ENCODE measurements at regions not wholly inside any gene's neighbourhood (a gene's known extent, or its start where the extent isn't known, plus 50 kb on each side); places are given as distances from the start of the nearest gene placed in this dataset.

DNA sequence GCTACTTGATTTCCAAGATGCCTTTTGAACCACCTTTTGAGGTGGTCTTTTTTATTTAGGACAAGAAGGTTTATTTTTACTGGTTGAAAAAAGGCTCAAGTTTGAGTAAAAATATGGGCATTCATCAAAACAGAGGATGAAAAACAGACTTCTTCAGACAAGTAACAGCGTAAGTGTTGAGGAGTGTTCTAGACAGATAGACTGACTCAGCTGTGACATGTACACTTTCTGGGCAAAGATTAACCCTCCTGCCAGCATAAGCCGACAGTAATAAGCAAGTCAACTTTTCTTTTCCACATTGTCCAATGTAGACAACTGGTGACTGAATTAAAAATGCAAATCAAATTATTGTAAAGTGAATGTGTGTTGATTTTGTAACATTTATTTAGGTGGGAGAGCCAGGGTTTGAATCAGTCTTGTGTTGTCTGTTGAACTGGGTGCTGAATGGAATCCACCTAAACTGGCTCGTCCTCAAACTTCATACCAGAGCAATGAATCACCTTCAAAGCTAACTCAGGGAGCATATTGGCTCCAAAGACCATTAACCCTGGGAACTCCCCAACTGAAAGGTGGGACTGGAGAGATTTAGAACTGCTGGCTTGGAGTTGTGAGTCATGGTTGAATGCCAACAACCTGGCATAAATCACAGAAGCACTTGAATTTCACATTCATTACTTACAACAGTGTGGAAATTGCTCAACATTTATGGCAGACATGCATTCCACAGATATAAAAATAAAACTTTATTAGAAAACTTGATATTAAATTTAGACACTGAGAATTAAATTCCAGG lies 377.0 kb downstream of the ETS1 start:
- Histone ChIP-seq H3K27me3 (ENCODE audit: insufficient read depth) (no peaks in the 10 kb centered on the region), H3K4me2 (no peak overlapping the region), H4K20me1 (replicated peaks; ENCODE audit: insufficient read depth) (no peaks in the 10 kb centered on the region), H2AFZ (no peak overlapping the region), H3K36me3 (ENCODE audit: insufficient read depth) (no peaks in the 10 kb centered on the region), H3K4me1 (ENCODE audit: insufficient read depth) (no peaks in the 10 kb centered on the region), H3K4me3 (no peak overlapping the region), H3K79me2 (replicated peaks; ENCODE audit: insufficient read depth) (no peaks in the 10 kb centered on the region), H3F3A (replicated peaks; ENCODE audit: low read depth) (no peaks in the 10 kb centered on the region), H3K9me2 (ENCODE audit: insufficient read depth) (peaks cover 11% of the 10 kb centered on the region; the same call in 1 of the 2 replicates), H3K27ac (ENCODE audit: low read depth) (no peak overlapping the region)
- ATAC-seq: peak; percentile 33; the same call in 1 of the 3 replicates
- Mint-ChIP-seq H3K4me3 (no peak overlapping the region), H3K4me1 (no peaks in the 10 kb centered on the region; the same call in 2 of the 3 replicates), H3K36me3 (ENCODE audit: low read depth) (peaks cover 12% of the 10 kb centered on the region; the same call in 2 of the 3 replicates), H3K9me3 (peaks cover 14% of the 10 kb centered on the region; the same call in 2 of the 3 replicates), H3K27me3 (ENCODE audit: insufficient read depth, low read depth, poor library complexity) (peaks cover 3% of the 10 kb centered on the region), H3K27ac (no peak overlapping the region)
- DNase-seq (ENCODE audit: low spot score): peak; percentile 47
- TF ChIP-seq NANOG (IDR thresholded peaks at IDR 0.05; ENCODE audit: borderline replicate concordance): no peak
- no peak for TF ChIP-seq CREB1 (CRISPR knock-in tag; IDR thresholded peaks at IDR 0.05; ENCODE audit: low read depth)
- no peak for TF ChIP-seq ZNF331 (CRISPR knock-in tag; IDR thresholded peaks at IDR 0.05; ENCODE audit: low read depth)
- TF ChIP-seq, protein P1, sequence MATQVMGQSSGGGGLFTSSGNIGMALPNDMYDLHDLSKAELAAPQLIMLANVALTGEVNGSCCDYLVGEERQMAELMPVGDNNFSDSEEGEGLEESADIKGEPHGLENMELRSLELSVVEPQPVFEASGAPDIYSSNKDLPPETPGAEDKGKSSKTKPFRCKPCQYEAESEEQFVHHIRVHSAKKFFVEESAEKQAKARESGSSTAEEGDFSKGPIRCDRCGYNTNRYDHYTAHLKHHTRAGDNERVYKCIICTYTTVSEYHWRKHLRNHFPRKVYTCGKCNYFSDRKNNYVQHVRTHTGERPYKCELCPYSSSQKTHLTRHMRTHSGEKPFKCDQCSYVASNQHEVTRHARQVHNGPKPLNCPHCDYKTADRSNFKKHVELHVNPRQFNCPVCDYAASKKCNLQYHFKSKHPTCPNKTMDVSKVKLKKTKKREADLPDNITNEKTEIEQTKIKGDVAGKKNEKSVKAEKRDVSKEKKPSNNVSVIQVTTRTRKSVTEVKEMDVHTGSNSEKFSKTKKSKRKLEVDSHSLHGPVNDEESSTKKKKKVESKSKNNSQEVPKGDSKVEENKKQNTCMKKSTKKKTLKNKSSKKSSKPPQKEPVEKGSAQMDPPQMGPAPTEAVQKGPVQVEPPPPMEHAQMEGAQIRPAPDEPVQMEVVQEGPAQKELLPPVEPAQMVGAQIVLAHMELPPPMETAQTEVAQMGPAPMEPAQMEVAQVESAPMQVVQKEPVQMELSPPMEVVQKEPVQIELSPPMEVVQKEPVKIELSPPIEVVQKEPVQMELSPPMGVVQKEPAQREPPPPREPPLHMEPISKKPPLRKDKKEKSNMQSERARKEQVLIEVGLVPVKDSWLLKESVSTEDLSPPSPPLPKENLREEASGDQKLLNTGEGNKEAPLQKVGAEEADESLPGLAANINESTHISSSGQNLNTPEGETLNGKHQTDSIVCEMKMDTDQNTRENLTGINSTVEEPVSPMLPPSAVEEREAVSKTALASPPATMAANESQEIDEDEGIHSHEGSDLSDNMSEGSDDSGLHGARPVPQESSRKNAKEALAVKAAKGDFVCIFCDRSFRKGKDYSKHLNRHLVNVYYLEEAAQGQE (IDR thresholded peaks at IDR 0.05; ENCODE audit: unreplicated experiment): no peak
- TF ChIP-seq, protein P2, sequence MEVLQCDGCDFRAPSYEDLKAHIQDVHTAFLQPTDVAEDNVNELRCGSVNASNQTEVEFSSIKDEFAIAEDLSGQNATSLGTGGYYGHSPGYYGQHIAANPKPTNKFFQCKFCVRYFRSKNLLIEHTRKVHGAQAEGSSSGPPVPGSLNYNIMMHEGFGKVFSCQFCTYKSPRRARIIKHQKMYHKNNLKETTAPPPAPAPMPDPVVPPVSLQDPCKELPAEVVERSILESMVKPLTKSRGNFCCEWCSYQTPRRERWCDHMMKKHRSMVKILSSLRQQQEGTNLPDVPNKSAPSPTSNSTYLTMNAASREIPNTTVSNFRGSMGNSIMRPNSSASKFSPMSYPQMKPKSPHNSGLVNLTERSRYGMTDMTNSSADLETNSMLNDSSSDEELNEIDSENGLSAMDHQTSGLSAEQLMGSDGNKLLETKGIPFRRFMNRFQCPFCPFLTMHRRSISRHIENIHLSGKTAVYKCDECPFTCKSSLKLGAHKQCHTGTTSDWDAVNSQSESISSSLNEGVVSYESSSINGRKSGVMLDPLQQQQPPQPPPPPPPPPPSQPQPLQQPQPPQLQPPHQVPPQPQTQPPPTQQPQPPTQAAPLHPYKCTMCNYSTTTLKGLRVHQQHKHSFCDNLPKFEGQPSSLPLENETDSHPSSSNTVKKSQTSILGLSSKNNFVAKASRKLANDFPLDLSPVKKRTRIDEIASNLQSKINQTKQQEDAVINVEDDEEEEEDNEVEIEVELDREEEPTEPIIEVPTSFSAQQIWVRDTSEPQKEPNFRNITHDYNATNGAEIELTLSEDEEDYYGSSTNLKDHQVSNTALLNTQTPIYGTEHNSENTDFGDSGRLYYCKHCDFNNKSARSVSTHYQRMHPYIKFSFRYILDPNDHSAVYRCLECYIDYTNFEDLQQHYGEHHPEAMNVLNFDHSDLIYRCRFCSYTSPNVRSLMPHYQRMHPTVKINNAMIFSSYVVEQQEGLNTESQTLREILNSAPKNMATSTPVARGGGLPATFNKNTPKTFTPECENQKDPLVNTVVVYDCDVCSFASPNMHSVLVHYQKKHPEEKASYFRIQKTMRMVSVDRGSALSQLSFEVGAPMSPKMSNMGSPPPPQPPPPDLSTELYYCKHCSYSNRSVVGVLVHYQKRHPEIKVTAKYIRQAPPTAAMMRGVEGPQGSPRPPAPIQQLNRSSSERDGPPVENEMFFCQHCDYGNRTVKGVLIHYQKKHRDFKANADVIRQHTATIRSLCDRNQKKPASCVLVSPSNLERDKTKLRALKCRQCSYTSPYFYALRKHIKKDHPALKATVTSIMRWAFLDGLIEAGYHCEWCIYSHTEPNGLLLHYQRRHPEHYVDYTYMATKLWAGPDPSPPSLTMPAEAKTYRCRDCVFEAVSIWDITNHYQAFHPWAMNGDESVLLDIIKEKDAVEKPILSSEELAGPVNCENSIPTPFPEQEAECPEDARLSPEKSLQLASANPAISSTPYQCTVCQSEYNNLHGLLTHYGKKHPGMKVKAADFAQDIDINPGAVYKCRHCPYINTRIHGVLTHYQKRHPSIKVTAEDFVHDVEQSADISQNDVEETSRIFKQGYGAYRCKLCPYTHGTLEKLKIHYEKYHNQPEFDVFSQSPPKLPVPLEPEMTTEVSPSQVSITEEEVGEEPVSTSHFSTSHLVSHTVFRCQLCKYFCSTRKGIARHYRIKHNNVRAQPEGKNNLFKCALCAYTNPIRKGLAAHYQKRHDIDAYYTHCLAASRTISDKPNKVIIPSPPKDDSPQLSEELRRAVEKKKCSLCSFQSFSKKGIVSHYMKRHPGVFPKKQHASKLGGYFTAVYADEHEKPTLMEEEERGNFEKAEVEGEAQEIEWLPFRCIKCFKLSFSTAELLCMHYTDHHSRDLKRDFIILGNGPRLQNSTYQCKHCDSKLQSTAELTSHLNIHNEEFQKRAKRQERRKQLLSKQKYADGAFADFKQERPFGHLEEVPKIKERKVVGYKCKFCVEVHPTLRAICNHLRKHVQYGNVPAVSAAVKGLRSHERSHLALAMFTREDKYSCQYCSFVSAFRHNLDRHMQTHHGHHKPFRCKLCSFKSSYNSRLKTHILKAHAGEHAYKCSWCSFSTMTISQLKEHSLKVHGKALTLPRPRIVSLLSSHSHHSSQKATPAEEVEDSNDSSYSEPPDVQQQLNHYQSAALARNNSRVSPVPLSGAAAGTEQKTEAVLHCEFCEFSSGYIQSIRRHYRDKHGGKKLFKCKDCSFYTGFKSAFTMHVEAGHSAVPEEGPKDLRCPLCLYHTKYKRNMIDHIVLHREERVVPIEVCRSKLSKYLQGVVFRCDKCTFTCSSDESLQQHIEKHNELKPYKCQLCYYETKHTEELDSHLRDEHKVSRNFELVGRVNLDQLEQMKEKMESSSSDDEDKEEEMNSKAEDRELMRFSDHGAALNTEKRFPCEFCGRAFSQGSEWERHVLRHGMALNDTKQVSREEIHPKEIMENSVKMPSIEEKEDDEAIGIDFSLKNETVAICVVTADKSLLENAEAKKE (CRISPR knock-in tag; IDR thresholded peaks at IDR 0.05): no peak
- TF ChIP-seq STAT1 (IDR thresholded peaks at IDR 0.05; ENCODE audit: unreplicated experiment): no peak
- TF ChIP-seq EZH2phosphoT487 (IDR thresholded peaks at IDR 0.05; ENCODE audit: unreplicated experiment): no peak
- TF ChIP-seq, protein P3, sequence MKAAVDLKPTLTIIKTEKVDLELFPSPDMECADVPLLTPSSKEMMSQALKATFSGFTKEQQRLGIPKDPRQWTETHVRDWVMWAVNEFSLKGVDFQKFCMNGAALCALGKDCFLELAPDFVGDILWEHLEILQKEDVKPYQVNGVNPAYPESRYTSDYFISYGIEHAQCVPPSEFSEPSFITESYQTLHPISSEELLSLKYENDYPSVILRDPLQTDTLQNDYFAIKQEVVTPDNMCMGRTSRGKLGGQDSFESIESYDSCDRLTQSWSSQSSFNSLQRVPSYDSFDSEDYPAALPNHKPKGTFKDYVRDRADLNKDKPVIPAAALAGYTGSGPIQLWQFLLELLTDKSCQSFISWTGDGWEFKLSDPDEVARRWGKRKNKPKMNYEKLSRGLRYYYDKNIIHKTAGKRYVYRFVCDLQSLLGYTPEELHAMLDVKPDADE (IDR thresholded peaks at IDR 0.05): no peak
- TF ChIP-seq JUNB (IDR thresholded peaks at IDR 0.05; ENCODE audit: unreplicated experiment): no peak

Data from GM23338 (cell line).